OCI-LY7 (cell line): ENCODE measurements at regions not wholly inside any gene's neighbourhood (a gene's known extent, or its start where the extent isn't known, plus 50 kb on each side); places are given as distances from the start of the nearest gene placed in this dataset.

ENCODE experiments used
- BruUV-seq: library from RNA; stranded (reverse); fragments of 400-500 nt; replicated peaks from 2 replicates; lab custom pipeline; 2021; lab: Mats Ljungman, UMichigan
- CTCF ChIA-PET: fragments of 300-600 bp; sonication (Branson Sonifier 250); formaldehyde crosslinking; loops from one replicate; lab custom pipeline; 2022; ENCODE audit warnings: antibody characterized with exemption; ENCODE audit not compliant: unreplicated experiment; lab: Charles Lee
- POLR2A ChIA-PET: fragments of 300-600 bp; sonication (Branson Sonifier 250); formaldehyde crosslinking; loops from one replicate; lab custom pipeline; 2022; ENCODE audit warnings: antibody characterized with exemption; lab: Charles Lee
- DNase-seq: peaks from one replicate; pipeline ENCODE4 v3.0.0-alpha.2; 2015; ENCODE audit warnings: low spot score
- H2AFZ ChIP-seq: fragments of 200-600 bp; sonication (generic), shearing (Covaris generic); 2 replicates; pipeline ENCODE4 v1.6.1; 2014; ENCODE audit warnings: mild to moderate bottlenecking, antibody characterized with exemption, low read length, moderate library complexity
- H3K27ac ChIP-seq: fragments of 200-600 bp; sonication (generic); 2 replicates; pipeline ENCODE4 v1.5.1; 2014; ENCODE audit warnings: mixed run types, low read depth, mild to moderate bottlenecking, moderate library complexity, low read length, inconsistent platforms; ENCODE audit not compliant: poor library complexity, severe bottlenecking
- H3K36me3 ChIP-seq: fragments of 200-600 bp; sonication (generic); 2 replicates; pipeline ENCODE4 v1.6.1; 2014; ENCODE audit warnings: mild to moderate bottlenecking, antibody characterized with exemption, low read length, moderate library complexity, mixed read lengths; ENCODE audit not compliant: insufficient read depth
- H3K4me1 ChIP-seq: fragments of 200-600 bp; sonication (generic); 2 replicates; pipeline ENCODE4 v1.5.1; 2014; ENCODE audit warnings: mild to moderate bottlenecking, low read length; ENCODE audit not compliant: insufficient read depth, poor library complexity, severe bottlenecking
- H3K4me2 ChIP-seq: fragments of 200-600 bp; sonication (generic); 2 replicates; pipeline ENCODE4 v1.6.1; 2014; ENCODE audit warnings: mild to moderate bottlenecking, low read length
- H3K4me3 ChIP-seq: fragments of 200-600 bp; sonication (generic); 2 replicates; pipeline ENCODE4 v1.5.1; 2014; ENCODE audit warnings: mild to moderate bottlenecking, low read depth, low read length; ENCODE audit not compliant: poor library complexity, severe bottlenecking
- H3K79me2 ChIP-seq: fragments of 200-600 bp; sonication (generic); 2 replicates; pipeline ENCODE4 v1.6.1; 2016; ENCODE audit warnings: low read depth, mild to moderate bottlenecking, low read length, moderate library complexity, mixed read lengths; ENCODE audit not compliant: insufficient read depth
- H3K9me2 ChIP-seq: fragments of 200-600 bp; sonication (generic); 2 replicates; pipeline ENCODE4 v1.6.1; 2016; ENCODE audit warnings: mild to moderate bottlenecking, low read length, mixed read lengths; ENCODE audit not compliant: insufficient read depth
- H3K9me3 ChIP-seq: fragments of 200-600 bp; sonication (generic); 2 replicates; pipeline ENCODE4 v1.6.1; 2014; ENCODE audit warnings: mild to moderate bottlenecking, mixed run types, low read length, mixed read lengths
- H4K20me1 ChIP-seq: fragments of 200-600 bp; sonication (generic); 2 replicates; pipeline ENCODE4 v1.6.1; 2014; ENCODE audit warnings: mild to moderate bottlenecking, antibody characterized with exemption, low read length, moderate library complexity, mixed read lengths; ENCODE audit not compliant: insufficient read depth
- CTCF ChIP-seq: fragments of 200-600 bp; sonication (generic); conservative IDR thresholded peaks from 2 replicates; pipeline ENCODE4 v1.5.1; 2014; ENCODE audit warnings: mild to moderate bottlenecking, antibody characterized with exemption, low read length, moderate library complexity, mixed read lengths
- EZH2phosphoT487 ChIP-seq: fragments of 200-600 bp; sonication (generic); IDR thresholded peaks from 2 replicates; pipeline ENCODE4 v1.6.1; 2018; ENCODE audit warnings: low read depth, borderline replicate concordance, mild to moderate bottlenecking, mixed run types, antibody characterized with exemption, low read length, moderate library complexity, mixed read lengths
- intact Hi-C: fragments of 100-400 bp; cut with micrococcal nuclease; formaldehyde crosslinking; loops from one replicate; pipeline ENCODE4 v1.10.0; 2022; ENCODE audit not compliant: unreplicated experiment

DNA sequence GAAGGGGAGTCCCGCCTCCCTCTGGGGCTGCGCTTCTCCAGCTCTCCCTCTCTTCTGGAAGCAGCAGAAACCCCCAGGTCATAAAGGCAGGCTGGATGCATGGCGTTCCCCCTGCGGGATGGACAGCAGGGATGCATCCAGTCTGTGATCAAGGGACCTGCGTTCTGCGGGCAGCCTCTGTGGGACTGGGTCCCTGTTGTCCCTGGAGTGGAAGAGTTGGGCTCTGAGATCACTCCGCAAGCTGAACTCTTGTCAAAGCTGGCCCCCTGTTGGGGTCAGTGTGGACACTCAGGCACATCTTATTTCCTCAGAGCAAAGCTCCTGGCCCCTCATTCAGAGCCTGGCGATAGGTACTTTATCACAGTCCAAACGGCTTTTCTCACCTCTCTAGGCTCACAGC, 341.2 kb downstream of the PTPRU start:
- CTCF ChIA-PET = no interaction called here
- POLR2A ChIA-PET = no interaction called here
- H3K4me2 ChIP-seq = no peak overlapping the region

GRCh38 chr1:29576510-29576909, 340.2 kb downstream of the PTPRU start:
- no peaks in the 10 kb centered on the region for H3K79me2 ChIP-seq
- H3K9me3 ChIP-seq = no peaks in the 10 kb centered on the region
- TF ChIP-seq EZH2phosphoT487 (no peak), CTCF (no peak)
- POLR2A ChIA-PET = no interaction called here
- H2AFZ ChIP-seq = no peak overlapping the region
- intact Hi-C loops = no loop called here
- no TSS peak for BruUV-seq
- H3K4me1 ChIP-seq = no peaks in the 10 kb centered on the region
- no peaks in the 10 kb centered on the region for H4K20me1 ChIP-seq
- no peak for DNase-seq
- H3K27ac ChIP-seq = no peak overlapping the region
- no peak overlapping the region for H3K4me3 ChIP-seq
- H3K9me2 ChIP-seq = no peaks in the 10 kb centered on the region
- CTCF ChIA-PET = no interaction called here
- H3K4me2 ChIP-seq = no peak overlapping the region
- H3K36me3 ChIP-seq = no peaks in the 10 kb centered on the region

More for the DNA sequence above, 341.2 kb downstream of the PTPRU start:
- no peaks in the 10 kb centered on the region for H4K20me1 ChIP-seq
- H3K4me3 ChIP-seq = no peak overlapping the region
- intact Hi-C loops = no loop called here
- no peaks in the 10 kb centered on the region for H3K79me2 ChIP-seq
- no peaks in the 10 kb centered on the region for H3K36me3 ChIP-seq
- no peaks in the 10 kb centered on the region for H3K4me1 ChIP-seq
- DNase-seq = no peak
- H3K9me2 ChIP-seq = no peaks in the 10 kb centered on the region
- no peak overlapping the region for H2AFZ ChIP-seq
- no peak for TF ChIP-seq EZH2phosphoT487
- no peak for TF ChIP-seq CTCF
- H3K27ac ChIP-seq = no peak overlapping the region
- H3K9me3 ChIP-seq = no peaks in the 10 kb centered on the region
- no TSS peak for BruUV-seq

GRCh38 chr1:29575826-29576225, 339.5 kb downstream of the PTPRU start:
- H3K9me3 ChIP-seq = no peaks in the 10 kb centered on the region
- ChIA-PET POLR2A (no interaction called here), CTCF (no interaction called here)
- TF ChIP-seq CTCF (no peak), EZH2phosphoT487 (no peak)
- BruUV-seq = no TSS peak
- no peak overlapping the region for H3K4me2 ChIP-seq
- no peaks in the 10 kb centered on the region for H3K9me2 ChIP-seq
- H3K27ac ChIP-seq = no peak overlapping the region
- H2AFZ ChIP-seq = no peak overlapping the region
- no peaks in the 10 kb centered on the region for H3K36me3 ChIP-seq
- no peaks in the 10 kb centered on the region for H3K4me1 ChIP-seq
- H3K4me3 ChIP-seq = no peak overlapping the region
- intact Hi-C loops = no loop called here
- no peaks in the 10 kb centered on the region for H4K20me1 ChIP-seq
- DNase-seq = no peak
- H3K79me2 ChIP-seq = no peaks in the 10 kb centered on the region
